GM12865 (cell line): ENCODE measurements at regions not wholly inside any gene's neighbourhood (a gene's known extent, or its start where the extent isn't known, plus 50 kb on each side); places are given as distances from the start of the nearest gene placed in this dataset.

Source experiments
- DNase-seq: peaks from one replicate; pipeline ENCODE4 v3.0.0; 2010; ENCODE audit warnings: low read depth
- H3K4me3 ChIP-seq: 2 replicates; pipeline ENCODE4 v1.5.1; 2011; ENCODE audit warnings: mild to moderate bottlenecking, low read depth, low read length, control low read depth
- TF ChIP-seq, protein P1 (sequence below): IDR thresholded peaks from 2 replicates; pipeline ENCODE4 v1.5.1; 2011; ENCODE audit warnings: low read length, control low read depth, low read depth, inconsistent platforms; ENCODE audit not compliant: insufficient read depth; ENCODE audit errors: missing control alignments

DNA sequence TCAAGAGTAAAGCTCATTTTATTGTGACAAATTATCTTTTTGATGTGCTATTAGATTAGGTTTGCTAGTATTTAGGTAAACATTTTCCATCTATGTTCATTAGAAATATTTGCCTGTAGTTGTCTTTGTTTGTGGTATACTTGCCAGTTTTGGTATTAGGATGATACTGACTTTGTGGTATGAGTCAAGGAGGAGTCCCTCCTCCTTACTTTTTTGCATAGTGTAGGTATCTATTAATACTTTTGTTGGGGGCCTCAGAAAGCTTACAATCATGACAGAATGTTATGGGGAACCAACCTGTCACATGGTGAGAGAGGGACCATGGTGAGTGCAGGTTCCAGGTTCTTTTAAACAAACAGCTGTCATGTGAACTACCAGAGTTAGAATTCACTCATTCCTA, 102.1 kb downstream of the ZWINT start:
- no peak for DNase-seq
- H3K4me3 ChIP-seq = no peak overlapping the region
- TF ChIP-seq, protein P1, sequence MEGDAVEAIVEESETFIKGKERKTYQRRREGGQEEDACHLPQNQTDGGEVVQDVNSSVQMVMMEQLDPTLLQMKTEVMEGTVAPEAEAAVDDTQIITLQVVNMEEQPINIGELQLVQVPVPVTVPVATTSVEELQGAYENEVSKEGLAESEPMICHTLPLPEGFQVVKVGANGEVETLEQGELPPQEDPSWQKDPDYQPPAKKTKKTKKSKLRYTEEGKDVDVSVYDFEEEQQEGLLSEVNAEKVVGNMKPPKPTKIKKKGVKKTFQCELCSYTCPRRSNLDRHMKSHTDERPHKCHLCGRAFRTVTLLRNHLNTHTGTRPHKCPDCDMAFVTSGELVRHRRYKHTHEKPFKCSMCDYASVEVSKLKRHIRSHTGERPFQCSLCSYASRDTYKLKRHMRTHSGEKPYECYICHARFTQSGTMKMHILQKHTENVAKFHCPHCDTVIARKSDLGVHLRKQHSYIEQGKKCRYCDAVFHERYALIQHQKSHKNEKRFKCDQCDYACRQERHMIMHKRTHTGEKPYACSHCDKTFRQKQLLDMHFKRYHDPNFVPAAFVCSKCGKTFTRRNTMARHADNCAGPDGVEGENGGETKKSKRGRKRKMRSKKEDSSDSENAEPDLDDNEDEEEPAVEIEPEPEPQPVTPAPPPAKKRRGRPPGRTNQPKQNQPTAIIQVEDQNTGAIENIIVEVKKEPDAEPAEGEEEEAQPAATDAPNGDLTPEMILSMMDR = no peak

DNA sequence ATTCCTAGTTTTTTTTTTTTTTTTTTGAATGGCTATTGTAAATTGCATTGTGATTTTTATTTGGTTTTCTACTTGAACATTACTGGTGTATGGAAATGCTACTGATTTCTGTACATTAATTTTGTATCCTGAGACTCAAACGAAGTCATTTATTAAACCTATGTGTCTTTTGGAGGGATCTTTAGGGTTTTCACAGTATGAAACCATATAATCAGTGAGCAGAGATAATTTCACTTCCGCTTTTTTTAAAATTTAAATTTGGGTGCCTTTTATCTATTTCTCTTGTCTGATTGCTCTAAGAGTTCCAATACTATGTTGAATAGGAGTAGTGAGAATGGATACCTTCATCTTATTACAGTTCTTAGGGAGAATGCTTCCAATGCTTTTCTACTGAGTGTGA, 102.7 kb downstream of the ZWINT start:
- no peak for DNase-seq
- TF ChIP-seq, protein P1 = no peak

DNA sequence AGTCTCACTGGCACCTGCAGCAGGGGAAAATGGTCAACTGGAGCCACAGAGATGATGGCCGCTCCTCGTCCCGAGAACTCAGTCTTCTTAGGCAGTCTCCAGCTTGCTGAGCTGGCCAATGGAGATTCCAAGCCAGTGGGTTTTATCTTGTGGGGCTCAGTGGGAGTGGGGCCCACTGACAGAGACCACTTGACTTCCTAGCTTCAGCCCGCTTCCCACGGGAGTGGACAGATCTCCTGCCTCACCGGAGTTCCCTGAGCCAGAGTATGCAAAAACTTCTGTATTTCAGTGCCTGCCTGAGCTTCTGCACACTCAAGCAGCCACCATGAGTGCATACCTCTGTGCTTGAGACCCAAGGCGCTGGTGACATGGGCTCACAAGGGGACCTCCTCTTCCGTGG, 105.8 kb downstream of the ZWINT start:
- TF ChIP-seq, protein P1 = no peak
- no peak overlapping the region for H3K4me3 ChIP-seq
- DNase-seq = no peak

More for the DNA sequence above, 102.7 kb downstream of the ZWINT start:
- no peak overlapping the region for H3K4me3 ChIP-seq

DNA sequence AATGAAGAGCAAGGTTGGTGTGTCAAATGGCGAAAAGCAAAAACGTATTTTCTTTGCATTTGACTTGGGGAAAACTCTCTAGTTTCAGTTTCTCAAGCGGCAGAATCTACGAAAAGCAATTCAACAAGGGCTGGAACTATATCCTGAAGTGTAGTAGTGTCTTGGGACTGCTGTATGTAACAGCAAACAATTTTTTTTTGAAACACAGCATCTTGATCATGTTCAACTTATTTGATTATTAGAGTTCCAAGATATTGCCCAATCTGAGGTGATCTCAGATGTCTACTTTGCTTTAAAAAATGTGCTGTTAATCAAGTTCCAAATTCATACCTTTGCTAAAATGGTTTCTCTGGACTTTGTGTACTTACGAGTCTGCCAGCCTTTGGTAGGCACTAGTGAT, 120.6 kb downstream of the ZWINT start:
- no peak overlapping the region for H3K4me3 ChIP-seq
- TF ChIP-seq, protein P1 = no peak
- DNase-seq = no peak

DNA sequence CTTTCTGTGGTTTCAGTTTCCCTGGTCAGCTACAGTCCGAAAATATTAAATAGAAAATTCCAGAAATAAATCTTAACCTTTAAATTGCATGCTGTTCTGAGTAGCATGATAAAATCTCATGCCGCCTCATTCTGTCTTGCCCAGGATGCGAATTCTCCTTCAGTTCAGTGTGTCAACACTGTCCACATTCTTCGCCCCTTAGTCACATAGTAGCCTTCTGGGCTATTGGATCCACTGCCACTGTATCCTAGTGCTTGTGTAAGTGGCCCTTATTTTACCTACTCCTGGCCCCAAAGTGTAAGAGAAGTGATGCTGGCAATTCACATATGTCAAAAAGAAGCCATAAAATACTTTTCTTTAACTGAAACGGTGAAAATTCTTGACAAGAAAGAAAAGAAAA, 129.6 kb downstream of the ZWINT start:
- no peak overlapping the region for H3K4me3 ChIP-seq
- DNase-seq = no peak
- TF ChIP-seq, protein P1 = no peak

DNA sequence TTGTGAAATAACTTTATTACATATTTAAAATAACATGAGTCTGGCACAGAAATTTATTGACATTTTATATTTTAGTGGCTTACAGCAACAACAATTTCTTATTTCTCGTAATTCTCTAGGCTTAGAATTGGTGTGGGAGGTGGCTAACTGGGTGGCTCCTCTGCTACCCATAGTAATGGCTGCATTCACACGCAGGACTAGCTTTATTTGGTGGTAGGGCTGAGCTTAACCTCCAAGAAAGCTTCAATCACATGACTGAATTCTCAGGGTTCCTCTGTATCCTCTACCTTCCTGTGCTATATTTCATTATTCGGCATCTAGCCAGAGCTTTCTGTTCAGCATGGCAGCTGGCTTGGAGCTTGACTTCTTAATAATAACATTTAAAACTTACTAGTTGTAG, 138.8 kb downstream of the ZWINT start:
- no peak overlapping the region for H3K4me3 ChIP-seq
- TF ChIP-seq, protein P1 = no peak
- DNase-seq = no peak

DNA sequence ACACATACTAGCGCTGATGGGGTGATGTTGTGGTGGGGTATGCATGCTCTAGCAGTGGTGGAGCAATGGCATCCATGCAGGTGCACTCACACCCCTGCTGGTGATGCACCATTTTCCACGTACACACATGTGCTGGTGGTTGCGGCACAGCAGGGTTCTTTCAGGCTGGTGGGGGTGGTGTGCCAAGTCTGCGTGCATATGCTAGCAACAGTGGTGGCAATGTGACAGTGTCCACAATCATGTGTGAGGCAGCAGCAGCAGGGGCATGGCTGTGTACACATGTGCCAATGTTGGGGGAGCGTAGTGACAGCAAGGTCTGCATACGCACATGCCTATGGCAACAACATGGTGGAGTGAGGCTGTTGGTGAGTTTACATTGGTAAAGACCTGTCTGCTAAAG, 148.1 kb downstream of the ZWINT start:
- DNase-seq = no peak
- H3K4me3 ChIP-seq = no peak overlapping the region
- TF ChIP-seq, protein P1 = no peak
